ENCODE measurements at regions not wholly inside any gene's neighbourhood (a gene's known extent, or its start where the extent isn't known, plus 50 kb on each side); places are given as distances from the start of the nearest gene placed in this dataset.
"Not testable (repeated sequence)": the region's sequence is repeated elsewhere in the genome, so short reads cannot be mapped to it uniquely, and the experiment has no call there.

- no peak for DNase-seq (ENCODE audit: low spot score)
These were observed 258.4 kb upstream of the CACNA2D1 start for GRCh38 chr7:82701949-82702348.

- DNase-seq (ENCODE audit: low spot score) = no peak
These were observed 257.2 kb upstream of the CACNA2D1 start for GRCh38 chr7:82700741-82701140.

GRCh38 chr7:82699773-82700186, 256.2 kb upstream of the CACNA2D1 start:
- DNase-seq (ENCODE audit: low spot score) = no peak

GRCh38 chr7:82697897-82698296, 254.3 kb upstream of the CACNA2D1 start:
- DNase-seq (ENCODE audit: low spot score) = no peak

- no peak for DNase-seq (ENCODE audit: low spot score)
These were observed 253.1 kb upstream of the CACNA2D1 start for GRCh38 chr7:82696631-82697030.

- no peak for DNase-seq (ENCODE audit: low spot score)
These were observed 250.4 kb upstream of the CACNA2D1 start for GRCh38 chr7:82694022-82694421.

- DNase-seq (ENCODE audit: low spot score) = no peak
These were observed 247.4 kb upstream of the CACNA2D1 start for GRCh38 chr7:82690929-82691328.

GRCh38 chr7:82685214-82685613, 241.6 kb upstream of the CACNA2D1 start:
- no peak for DNase-seq (ENCODE audit: low spot score)

GRCh38 chr7:82678716-82679115, 235.1 kb upstream of the CACNA2D1 start:
- no peak for DNase-seq (ENCODE audit: low spot score)

GRCh38 chr7:82678259-82678658, 234.7 kb upstream of the CACNA2D1 start:
- no peak for DNase-seq (ENCODE audit: low spot score)

GRCh38 chr7:82677493-82677892, 233.9 kb upstream of the CACNA2D1 start:
- no peak for DNase-seq (ENCODE audit: low spot score)

- DNase-seq (ENCODE audit: low spot score) = no peak
These were observed 233.3 kb upstream of the CACNA2D1 start for GRCh38 chr7:82676777-82677463.

GRCh38 chr7:82675396-82675795, 231.8 kb upstream of the CACNA2D1 start:
- no peak for DNase-seq (ENCODE audit: low spot score)

- DNase-seq (ENCODE audit: low spot score) = no peak
These were observed 230.7 kb upstream of the CACNA2D1 start for GRCh38 chr7:82674268-82674667.

- no peak for DNase-seq (ENCODE audit: low spot score)
These were observed 228.5 kb upstream of the CACNA2D1 start for GRCh38 chr7:82672078-82672477.

- DNase-seq (ENCODE audit: low spot score) = no peak
These were observed 225.6 kb upstream of the CACNA2D1 start for GRCh38 chr7:82669141-82669540.

GRCh38 chr7:82668676-82669075, 225.1 kb upstream of the CACNA2D1 start:
- no peak for DNase-seq (ENCODE audit: low spot score)

GRCh38 chr7:82665966-82666507, 222.5 kb upstream of the CACNA2D1 start:
- no peak for DNase-seq (ENCODE audit: low spot score)

GRCh38 chr7:82655965-82656364, 212.4 kb upstream of the CACNA2D1 start:
- no peak for DNase-seq (ENCODE audit: low spot score)

GRCh38 chr7:82650095-82650494, 206.5 kb upstream of the CACNA2D1 start:
- DNase-seq (ENCODE audit: low spot score) = not testable (repeated sequence)

- no peak for DNase-seq (ENCODE audit: low spot score)
These were observed 190.0 kb upstream of the CACNA2D1 start for GRCh38 chr7:82633592-82633991.

GRCh38 chr7:82631998-82632397, 188.4 kb upstream of the CACNA2D1 start:
- no peak for DNase-seq (ENCODE audit: low spot score)

GRCh38 chr7:82629583-82629982, 186.0 kb upstream of the CACNA2D1 start:
- DNase-seq (ENCODE audit: low spot score) = no peak

- no peak for DNase-seq (ENCODE audit: low spot score)
These were observed 181.8 kb upstream of the CACNA2D1 start for GRCh38 chr7:82625377-82625776.
